Esophagus squamous epithelium (tissue), 4 donors: ENCODE measurements at regions not wholly inside any gene's neighbourhood (a gene's known extent, or its start where the extent isn't known, plus 50 kb on each side); places are given as distances from the start of the nearest gene placed in this dataset.

Experiments
- POLR2A ChIP-seq, 4 donors: fragments of 450-650 bp; IDR thresholded peaks; one replicate each; pipeline ENCODE4 v1.6.1; 2017; ENCODE audit warnings: antibody characterized with exemption in 4 of 4, mild to moderate bottlenecking in 4 of 4, moderate library complexity in 3 of 4
- TF ChIP-seq, protein P1 (sequence below), 6 experiments: fragments of 450-650 bp in 4 of 6; fragments of 200-600 bp in 2 of 6; sonication (generic) in 2 of 6; IDR thresholded peaks; one replicate each; pipeline ENCODE4 v1.5.1; 2016 to 2019; ENCODE audit warnings: antibody characterized with exemption in 6 of 6, mild to moderate bottlenecking in 4 of 6, moderate library complexity in 4 of 6

GRCh38 chr6:137764464-137764863 is 102.6 kb upstream of the TNFAIP3 start:
- TF ChIP-seq, protein P1, sequence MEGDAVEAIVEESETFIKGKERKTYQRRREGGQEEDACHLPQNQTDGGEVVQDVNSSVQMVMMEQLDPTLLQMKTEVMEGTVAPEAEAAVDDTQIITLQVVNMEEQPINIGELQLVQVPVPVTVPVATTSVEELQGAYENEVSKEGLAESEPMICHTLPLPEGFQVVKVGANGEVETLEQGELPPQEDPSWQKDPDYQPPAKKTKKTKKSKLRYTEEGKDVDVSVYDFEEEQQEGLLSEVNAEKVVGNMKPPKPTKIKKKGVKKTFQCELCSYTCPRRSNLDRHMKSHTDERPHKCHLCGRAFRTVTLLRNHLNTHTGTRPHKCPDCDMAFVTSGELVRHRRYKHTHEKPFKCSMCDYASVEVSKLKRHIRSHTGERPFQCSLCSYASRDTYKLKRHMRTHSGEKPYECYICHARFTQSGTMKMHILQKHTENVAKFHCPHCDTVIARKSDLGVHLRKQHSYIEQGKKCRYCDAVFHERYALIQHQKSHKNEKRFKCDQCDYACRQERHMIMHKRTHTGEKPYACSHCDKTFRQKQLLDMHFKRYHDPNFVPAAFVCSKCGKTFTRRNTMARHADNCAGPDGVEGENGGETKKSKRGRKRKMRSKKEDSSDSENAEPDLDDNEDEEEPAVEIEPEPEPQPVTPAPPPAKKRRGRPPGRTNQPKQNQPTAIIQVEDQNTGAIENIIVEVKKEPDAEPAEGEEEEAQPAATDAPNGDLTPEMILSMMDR (IDR thresholded peaks at IDR 0.05) = no peak
- TF ChIP-seq POLR2A (IDR thresholded peaks at IDR 0.05) = no peak
